IMR-90 (cell line): ENCODE measurements at regions not wholly inside any gene's neighbourhood (a gene's known extent, or its start where the extent isn't known, plus 50 kb on each side); places are given as distances from the start of the nearest gene placed in this dataset.

Experiments
- ATAC-seq: fragments of 200-7000 bp; cut with Tn5 transposase; 2 replicates; pipeline ENCODE4 v1.9.1; 2020; ENCODE audit warnings: low read depth, mild to moderate bottlenecking, moderate library complexity
- BruUV-seq: library from RNA; stranded (reverse); fragments of 400-500 nt; replicated peaks from 2 replicates; lab custom pipeline; 2021; lab: Mats Ljungman, UMichigan
- CTCF ChIA-PET: fragments of 300-600 bp; formaldehyde crosslinking; extraction: SDS; loops from one replicate; lab custom pipeline; 2021; ENCODE audit warnings: antibody characterized with exemption; lab: Yijun Ruan, JAX
- POLR2A ChIA-PET: fragments of 300-600 bp; sonication (Branson Sonifier 250); formaldehyde crosslinking; loops from one replicate; lab custom pipeline; 2022; ENCODE audit warnings: antibody characterized with exemption; ENCODE audit not compliant: unreplicated experiment; lab: Charles Lee
- DNase-seq: peaks from one replicate; pipeline ENCODE4 v3.0.0; 2013
- H2AFZ ChIP-seq: replicated peaks from 2 replicates; pipeline ENCODE3; 2013; ENCODE audit warnings: low read length, mild to moderate bottlenecking; ENCODE audit not compliant: poor library complexity
- H2AK5ac ChIP-seq: 2 replicates; pipeline ENCODE4 v1.6.1; 2013; ENCODE audit warnings: low read depth, low read length, inconsistent platforms
- H2AK9ac ChIP-seq: replicated peaks from 2 replicates; pipeline ENCODE3; 2013; ENCODE audit warnings: mild to moderate bottlenecking, low read depth, low read length, moderate library complexity; ENCODE audit not compliant: poor library complexity
- H2BK120ac ChIP-seq: 2 replicates; pipeline ENCODE4 v1.6.1; 2013; ENCODE audit warnings: low read depth, low read length, inconsistent platforms
- H2BK15ac ChIP-seq: 3 replicates; pipeline ENCODE4 v1.6.1; 2013; ENCODE audit warnings: low read depth, low read length, inconsistent platforms
- H2BK20ac ChIP-seq: 2 replicates; pipeline ENCODE4 v1.6.1; 2013; ENCODE audit warnings: low read depth, mild to moderate bottlenecking, inconsistent platforms, low read length, moderate library complexity
- H2BK5ac ChIP-seq: 2 replicates; pipeline ENCODE4 v1.6.1; 2013; ENCODE audit warnings: mild to moderate bottlenecking, low read depth, low read length, inconsistent platforms; ENCODE audit not compliant: poor library complexity, severe bottlenecking
- H3K14ac ChIP-seq: replicated peaks from 2 replicates; pipeline ENCODE4 v1.6.1; 2013; ENCODE audit warnings: low read depth, low read length, inconsistent platforms
- H3K18ac ChIP-seq: 2 replicates; pipeline ENCODE4 v1.6.1; 2013; ENCODE audit warnings: low read depth, low read length, control low read depth
- H3K23ac ChIP-seq: 2 replicates; pipeline ENCODE4 v1.6.1; 2013; ENCODE audit warnings: low read depth, low read length, inconsistent platforms
- H3K27ac ChIP-seq: 2 replicates; pipeline ENCODE4 v1.5.1; 2013; ENCODE audit warnings: mild to moderate bottlenecking, control low read depth, low read length; ENCODE audit not compliant: insufficient read depth
- H3K27me3 ChIP-seq: 2 replicates; pipeline ENCODE4 v1.6.1; 2013; ENCODE audit warnings: low read length; ENCODE audit not compliant: control insufficient read depth, insufficient read depth
- H3K36me3 ChIP-seq: 2 replicates; pipeline ENCODE4 v1.6.1; 2013; ENCODE audit warnings: low read length, mixed read lengths; ENCODE audit not compliant: control insufficient read depth, insufficient read depth
- H3K4ac ChIP-seq: 2 replicates; pipeline ENCODE4 v1.6.1; 2013; ENCODE audit warnings: low read depth, low read length, inconsistent platforms
- H3K4me1 ChIP-seq: 2 replicates; pipeline ENCODE4 v1.6.1; 2013; ENCODE audit warnings: low read length, mixed read lengths; ENCODE audit not compliant: control insufficient read depth, insufficient read depth
- H3K4me2 ChIP-seq: 2 replicates; pipeline ENCODE4 v1.6.1; 2013; ENCODE audit warnings: low read depth, mild to moderate bottlenecking, control low read depth, low read length, moderate library complexity
- H3K4me3 ChIP-seq: 2 replicates; pipeline ENCODE4 v1.5.1; 2013; ENCODE audit warnings: low read depth, mild to moderate bottlenecking, control low read depth, low read length, moderate library complexity; ENCODE audit not compliant: insufficient read depth
- H3K56ac ChIP-seq: 2 replicates; pipeline ENCODE4 v1.6.1; 2013; ENCODE audit warnings: low read length, inconsistent platforms; ENCODE audit not compliant: insufficient read depth; ENCODE audit errors: extremely low read depth
- H3K79me1 ChIP-seq, 2 experiments: 2 replicates each; pipeline ENCODE4 v1.6.1; 2013; ENCODE audit warnings: low read length in 2 of 2, inconsistent platforms in 1 of 2, low read depth in 1 of 2
- H3K9ac ChIP-seq: 2 replicates; pipeline ENCODE4 v1.6.1; 2013; ENCODE audit warnings: low read depth, low read length, control low read depth
- H3K9me1 ChIP-seq: 2 replicates; pipeline ENCODE4 v1.6.1; 2013; ENCODE audit warnings: low read length, inconsistent platforms; ENCODE audit not compliant: insufficient read depth
- H3K9me3 ChIP-seq: 2 replicates; pipeline ENCODE4 v1.6.1; 2013; ENCODE audit warnings: low read length; ENCODE audit not compliant: control insufficient read depth, insufficient read depth
- H4K20me1 ChIP-seq: 2 replicates; pipeline ENCODE4 v1.6.1; 2013; ENCODE audit warnings: low read length, inconsistent platforms; ENCODE audit not compliant: insufficient read depth
- H4K5ac ChIP-seq: 2 replicates; pipeline ENCODE4 v1.6.1; 2013; ENCODE audit warnings: mild to moderate bottlenecking, low read depth, low read length, control low read depth
- H4K8ac ChIP-seq, 2 experiments: 2 replicates each; pipeline ENCODE4 v1.6.1; 2013; ENCODE audit warnings: low read depth in 2 of 2, low read length in 2 of 2, control low read depth in 1 of 2, inconsistent platforms in 1 of 2
- H4K91ac ChIP-seq: 2 replicates; pipeline ENCODE4 v1.6.1; 2013; ENCODE audit warnings: low read depth, low read length, inconsistent platforms; ENCODE audit not compliant: insufficient read depth
- BHLHE40 ChIP-seq: fragments of 150-350 bp; IDR thresholded peaks from 2 replicates; pipeline ENCODE4 v1.6.1; 2016; ENCODE audit warnings: mild to moderate bottlenecking, low read depth, low read length
- CEBPB ChIP-seq: IDR thresholded peaks from 2 replicates; pipeline ENCODE4 v1.6.1; 2012; ENCODE audit warnings: low read depth, low read length, improper control_type of control experiment
- CHD1 ChIP-seq: IDR thresholded peaks from 2 replicates; pipeline ENCODE4 v1.6.1; 2012; ENCODE audit warnings: low read depth, low read length, improper control_type of control experiment
- FOS ChIP-seq: fragments of 150-350 bp; IDR thresholded peaks from 2 replicates; pipeline ENCODE4 v1.6.1; 2016; ENCODE audit warnings: low read depth, low read length
- MAFK ChIP-seq: IDR thresholded peaks from 2 replicates; pipeline ENCODE4 v1.6.1; 2012; ENCODE audit warnings: low read depth, low read length, improper control_type of control experiment
- MAZ ChIP-seq: IDR thresholded peaks from 2 replicates; pipeline ENCODE4 v1.6.1; 2012; ENCODE audit warnings: low read depth, mild to moderate bottlenecking, low read length, improper control_type of control experiment, moderate library complexity, borderline replicate concordance
- MXI1 ChIP-seq: IDR thresholded peaks from 2 replicates; pipeline ENCODE4 v1.6.1; 2012; ENCODE audit warnings: low read depth, mild to moderate bottlenecking, low read length, moderate library complexity, borderline replicate concordance
- NFE2L2 ChIP-seq: fragments of 150-350 bp; IDR thresholded peaks from 2 replicates; pipeline ENCODE4 v1.6.1; 2016; ENCODE audit warnings: low read depth, mild to moderate bottlenecking, low read length
- POLR2A ChIP-seq: IDR thresholded peaks from 2 replicates; pipeline ENCODE4 v1.6.1; 2012; ENCODE audit warnings: mild to moderate bottlenecking, low read depth, low read length
- RAD21 ChIP-seq: IDR thresholded peaks from 2 replicates; pipeline ENCODE4 v1.6.1; 2012; ENCODE audit warnings: low read length, improper control_type of control experiment
- RCOR1 ChIP-seq: IDR thresholded peaks from 2 replicates; pipeline ENCODE4 v1.6.1; 2012; ENCODE audit warnings: mild to moderate bottlenecking, low read length, improper control_type of control experiment; ENCODE audit not compliant: insufficient replicate concordance
- RFX5 ChIP-seq: IDR thresholded peaks from 2 replicates; pipeline ENCODE4 v1.8.0; 2012; ENCODE audit warnings: low read depth, mild to moderate bottlenecking, low read length, moderate library complexity
- SMC3 ChIP-seq: fragments of 150-350 bp; IDR thresholded peaks from 2 replicates; pipeline ENCODE4 v1.6.1; 2016; ENCODE audit warnings: low read depth, mild to moderate bottlenecking, antibody characterized with exemption, low read length, moderate library complexity
- WGBS, 2 experiments: methylation state at CpG; one replicate each; pipeline versions ENCODE4 v1.1.5 to v1.1.7; 2013; ENCODE audit warnings: missing lambda C conversion rate in 2 of 2; ENCODE audit not compliant: insufficient read length in 1 of 2; ENCODE audit errors: extremely low coverage in 2 of 2; 5-methylcytosine and 5-hydroxymethylcytosine counted together
- dilution Hi-C: fragments of 300-500 bp; cut with HindIII; formaldehyde crosslinking; loops from one replicate; pipeline ENCODE4 v1.14.3; 2018; ENCODE audit warnings: low sequenced_read_pairs; ENCODE audit not compliant: unreplicated experiment
- in situ Hi-C: fragments of 300-500 bp; cut with MboI; formaldehyde crosslinking; loops from 3 replicates; pipeline ENCODE4 v1.14.3; 2019; ENCODE audit warnings: low sequenced_read_pairs, inconsistent platforms, mixed read lengths
- intact Hi-C: fragments of 100-400 bp; cut with micrococcal nuclease; formaldehyde crosslinking; loops from 2 replicates; pipeline ENCODE4 v1.10.0; 2022
- TF ChIP-seq, protein P1 (sequence below): fragments of 150-350 bp; IDR thresholded peaks from 2 replicates; pipeline ENCODE4 v1.6.1; 2016; ENCODE audit warnings: low read depth, mild to moderate bottlenecking, low read length, moderate library complexity, borderline replicate concordance
- TF ChIP-seq, protein P2 (sequence below): conservative IDR thresholded peaks from 2 replicates; pipeline ENCODE4 v1.5.1; 2012; ENCODE audit warnings: mild to moderate bottlenecking, low read depth, low read length, improper control_type of control experiment
- TF ChIP-seq, protein P3 (sequence below): fragments of 150-350 bp; IDR thresholded peaks from 2 replicates; pipeline ENCODE4 v1.6.1; 2017; ENCODE audit warnings: mild to moderate bottlenecking, antibody characterized with exemption, low read length, low read depth

DNA sequence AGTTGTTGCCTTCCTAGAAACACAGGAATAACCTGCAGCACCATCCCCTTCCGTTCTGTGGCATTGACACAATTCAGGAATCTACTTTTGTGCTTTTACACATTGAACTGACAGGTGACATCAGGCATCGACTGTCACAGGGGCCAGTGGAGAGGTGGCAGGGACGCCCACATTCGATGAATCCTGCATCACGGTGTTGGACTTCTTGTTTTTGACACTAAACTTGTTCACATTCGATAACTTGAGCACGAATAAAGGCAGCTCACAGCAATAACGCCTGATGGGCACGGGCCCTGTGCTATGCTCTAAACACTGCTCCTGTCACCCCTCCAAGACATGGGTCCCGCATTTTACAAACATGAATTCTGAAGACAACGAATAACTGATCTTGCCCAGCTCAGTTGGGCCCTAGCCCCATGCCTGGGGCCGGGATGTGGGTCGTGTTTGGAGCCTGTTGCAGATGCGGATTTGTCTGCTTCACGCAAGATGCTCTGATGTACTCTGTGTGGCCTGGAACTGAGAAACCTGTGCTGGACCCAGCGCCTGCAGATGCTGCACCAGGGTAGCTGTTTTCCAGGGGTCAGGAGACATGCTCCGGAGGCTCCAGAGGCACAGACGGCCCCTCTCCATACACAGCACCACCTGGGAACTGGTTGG, 75.7 kb downstream of the TTLL2 start:
- DNase-seq, result no peak
- no peak overlapping the region for H2AFZ ChIP-seq
- no peak overlapping the region for H3K4me2 ChIP-seq
- no peak for TF ChIP-seq SMC3
- TF ChIP-seq, protein P1, sequence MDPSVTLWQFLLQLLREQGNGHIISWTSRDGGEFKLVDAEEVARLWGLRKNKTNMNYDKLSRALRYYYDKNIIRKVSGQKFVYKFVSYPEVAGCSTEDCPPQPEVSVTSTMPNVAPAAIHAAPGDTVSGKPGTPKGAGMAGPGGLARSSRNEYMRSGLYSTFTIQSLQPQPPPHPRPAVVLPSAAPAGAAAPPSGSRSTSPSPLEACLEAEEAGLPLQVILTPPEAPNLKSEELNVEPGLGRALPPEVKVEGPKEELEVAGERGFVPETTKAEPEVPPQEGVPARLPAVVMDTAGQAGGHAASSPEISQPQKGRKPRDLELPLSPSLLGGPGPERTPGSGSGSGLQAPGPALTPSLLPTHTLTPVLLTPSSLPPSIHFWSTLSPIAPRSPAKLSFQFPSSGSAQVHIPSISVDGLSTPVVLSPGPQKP, result no peak
- no peak for TF ChIP-seq RFX5
- TF ChIP-seq, protein P2, sequence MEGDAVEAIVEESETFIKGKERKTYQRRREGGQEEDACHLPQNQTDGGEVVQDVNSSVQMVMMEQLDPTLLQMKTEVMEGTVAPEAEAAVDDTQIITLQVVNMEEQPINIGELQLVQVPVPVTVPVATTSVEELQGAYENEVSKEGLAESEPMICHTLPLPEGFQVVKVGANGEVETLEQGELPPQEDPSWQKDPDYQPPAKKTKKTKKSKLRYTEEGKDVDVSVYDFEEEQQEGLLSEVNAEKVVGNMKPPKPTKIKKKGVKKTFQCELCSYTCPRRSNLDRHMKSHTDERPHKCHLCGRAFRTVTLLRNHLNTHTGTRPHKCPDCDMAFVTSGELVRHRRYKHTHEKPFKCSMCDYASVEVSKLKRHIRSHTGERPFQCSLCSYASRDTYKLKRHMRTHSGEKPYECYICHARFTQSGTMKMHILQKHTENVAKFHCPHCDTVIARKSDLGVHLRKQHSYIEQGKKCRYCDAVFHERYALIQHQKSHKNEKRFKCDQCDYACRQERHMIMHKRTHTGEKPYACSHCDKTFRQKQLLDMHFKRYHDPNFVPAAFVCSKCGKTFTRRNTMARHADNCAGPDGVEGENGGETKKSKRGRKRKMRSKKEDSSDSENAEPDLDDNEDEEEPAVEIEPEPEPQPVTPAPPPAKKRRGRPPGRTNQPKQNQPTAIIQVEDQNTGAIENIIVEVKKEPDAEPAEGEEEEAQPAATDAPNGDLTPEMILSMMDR, result no peak
- TF ChIP-seq NFE2L2, result no peak
- TF ChIP-seq BHLHE40, result no peak
- TF ChIP-seq, protein P3, sequence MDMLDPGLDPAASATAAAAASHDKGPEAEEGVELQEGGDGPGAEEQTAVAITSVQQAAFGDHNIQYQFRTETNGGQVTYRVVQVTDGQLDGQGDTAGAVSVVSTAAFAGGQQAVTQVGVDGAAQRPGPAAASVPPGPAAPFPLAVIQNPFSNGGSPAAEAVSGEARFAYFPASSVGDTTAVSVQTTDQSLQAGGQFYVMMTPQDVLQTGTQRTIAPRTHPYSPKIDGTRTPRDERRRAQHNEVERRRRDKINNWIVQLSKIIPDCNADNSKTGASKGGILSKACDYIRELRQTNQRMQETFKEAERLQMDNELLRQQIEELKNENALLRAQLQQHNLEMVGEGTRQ, result no peak
- no peak for TF ChIP-seq MXI1
- TF ChIP-seq CHD1, result no peak
- TF ChIP-seq CEBPB, result no peak
- TF ChIP-seq POLR2A, result no peak
- no peak for TF ChIP-seq FOS
- no peak for TF ChIP-seq MAFK
- no peak for TF ChIP-seq MAZ
- no peak for TF ChIP-seq RAD21
- no peak for TF ChIP-seq RCOR1
- 63% methylated on average over 9 of the region's 18 CpGs; no CpG with 5 or more reads in 1 of the 2 experiments for WGBS, 2 experiments
- H3K9ac ChIP-seq, result no peak overlapping the region
- H4K8ac ChIP-seq, result no peak overlapping the region
- H4K20me1 ChIP-seq, result no peaks in the 10 kb centered on the region
- H2AK5ac ChIP-seq, result no peak overlapping the region
- H2BK15ac ChIP-seq, result no peak overlapping the region
- BruUV-seq, result no TSS peak
- H3K9me1 ChIP-seq, result no peaks in the 10 kb centered on the region
- no peak overlapping the region for H2AK9ac ChIP-seq
- no peak overlapping the region for H3K56ac ChIP-seq
- H3K4me3 ChIP-seq, result no peak overlapping the region
- no peak overlapping the region for H3K27ac ChIP-seq
- H2BK5ac ChIP-seq, result no peak overlapping the region
- no peaks in the 10 kb centered on the region for H3K27me3 ChIP-seq
- no peaks in the 10 kb centered on the region for H3K36me3 ChIP-seq
- no peaks in the 10 kb centered on the region for H3K4me1 ChIP-seq
- POLR2A ChIA-PET, result no interaction called here
- peaks cover 60% of the 10 kb centered on the region for H3K9me3 ChIP-seq
- H4K5ac ChIP-seq, result no peak overlapping the region
- no peak for ATAC-seq
- CTCF ChIA-PET, result no interaction called here
- in situ Hi-C loops, result no loop called here
- no peak overlapping the region for H3K14ac ChIP-seq
- H3K4ac ChIP-seq, result no peak overlapping the region
- no peak overlapping the region for H2BK120ac ChIP-seq
- intact Hi-C loops, result no loop called here
- no peak overlapping the region for H2BK20ac ChIP-seq
- no peaks in the 10 kb centered on the region for H3K79me1 ChIP-seq
- dilution Hi-C loops, result no loop called here
- no peak overlapping the region for H4K91ac ChIP-seq
- H3K18ac ChIP-seq, result no peak overlapping the region
- H3K23ac ChIP-seq, result no peak overlapping the region
